ENCODE measurements at regions not wholly inside any gene's neighbourhood (a gene's known extent, or its start where the extent isn't known, plus 50 kb on each side); places are given as distances from the start of the nearest gene placed in this dataset.

DNA sequence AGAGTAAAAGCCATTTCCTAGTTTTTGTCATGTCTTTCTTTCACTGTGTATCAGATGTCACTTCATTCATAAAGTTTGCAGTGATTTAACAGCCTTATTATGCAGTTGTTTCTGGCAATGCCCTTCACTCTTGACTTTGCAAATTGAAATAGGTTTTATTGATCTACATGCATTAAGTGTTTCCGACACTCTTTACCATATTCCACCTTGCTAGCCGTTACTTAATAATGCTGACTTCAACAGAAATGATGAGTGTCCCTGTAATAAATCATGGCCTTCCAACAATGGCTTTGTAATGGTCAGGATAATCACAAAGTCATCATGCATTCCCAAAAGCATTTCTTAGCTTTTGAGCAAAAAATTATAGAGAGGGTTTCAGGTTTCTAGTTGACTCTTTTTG lies 236.8 kb upstream of the FMN2 start:
- TF ChIP-seq, protein P1, sequence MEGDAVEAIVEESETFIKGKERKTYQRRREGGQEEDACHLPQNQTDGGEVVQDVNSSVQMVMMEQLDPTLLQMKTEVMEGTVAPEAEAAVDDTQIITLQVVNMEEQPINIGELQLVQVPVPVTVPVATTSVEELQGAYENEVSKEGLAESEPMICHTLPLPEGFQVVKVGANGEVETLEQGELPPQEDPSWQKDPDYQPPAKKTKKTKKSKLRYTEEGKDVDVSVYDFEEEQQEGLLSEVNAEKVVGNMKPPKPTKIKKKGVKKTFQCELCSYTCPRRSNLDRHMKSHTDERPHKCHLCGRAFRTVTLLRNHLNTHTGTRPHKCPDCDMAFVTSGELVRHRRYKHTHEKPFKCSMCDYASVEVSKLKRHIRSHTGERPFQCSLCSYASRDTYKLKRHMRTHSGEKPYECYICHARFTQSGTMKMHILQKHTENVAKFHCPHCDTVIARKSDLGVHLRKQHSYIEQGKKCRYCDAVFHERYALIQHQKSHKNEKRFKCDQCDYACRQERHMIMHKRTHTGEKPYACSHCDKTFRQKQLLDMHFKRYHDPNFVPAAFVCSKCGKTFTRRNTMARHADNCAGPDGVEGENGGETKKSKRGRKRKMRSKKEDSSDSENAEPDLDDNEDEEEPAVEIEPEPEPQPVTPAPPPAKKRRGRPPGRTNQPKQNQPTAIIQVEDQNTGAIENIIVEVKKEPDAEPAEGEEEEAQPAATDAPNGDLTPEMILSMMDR (IDR thresholded peaks at IDR 0.05), result no peak
- no peak for TF ChIP-seq POLR2A (IDR thresholded peaks at IDR 0.05)
